ENCODE measurements at regions not wholly inside any gene's neighbourhood (a gene's known extent, or its start where the extent isn't known, plus 50 kb on each side); places are given as distances from the start of the nearest gene placed in this dataset.

GRCh38 chr12:127539226-127539858 lies 727.6 kb upstream of the TMEM132C start:
- no peak for DNase-seq

DNA sequence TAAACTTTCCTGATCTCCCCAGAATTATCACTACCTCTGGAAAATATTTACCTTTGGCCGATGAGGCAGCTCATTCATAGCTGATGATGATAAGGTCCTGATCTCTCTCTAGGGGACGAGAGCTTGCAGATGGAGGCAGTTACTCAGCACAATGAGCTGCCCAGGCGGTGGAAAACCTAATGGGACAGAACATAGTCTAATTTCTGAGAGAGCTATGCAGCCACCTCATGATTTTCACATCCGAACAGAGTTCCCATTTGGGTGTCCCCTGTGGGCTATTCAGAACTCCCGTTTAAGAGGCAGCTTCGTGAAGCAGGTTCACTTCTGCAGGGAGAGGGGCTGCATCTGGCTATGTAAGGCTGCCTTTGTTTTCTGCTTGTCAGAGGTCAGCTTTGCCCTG lies 724.6 kb upstream of the TMEM132C start:
- DNase-seq = no peak

GRCh38 chr12:127542931-127543330 lies 724.0 kb upstream of the TMEM132C start:
- DNase-seq = no peak

GRCh38 chr12:127546721-127547505 lies 720.1 kb upstream of the TMEM132C start:
- DNase-seq = no peak

- DNase-seq = no peak
Measured at GRCh38 chr12:127548123-127548553, 718.8 kb upstream of the TMEM132C start.

GRCh38 chr12:127550271-127550670 lies 716.7 kb upstream of the TMEM132C start:
- no peak for DNase-seq

DNA sequence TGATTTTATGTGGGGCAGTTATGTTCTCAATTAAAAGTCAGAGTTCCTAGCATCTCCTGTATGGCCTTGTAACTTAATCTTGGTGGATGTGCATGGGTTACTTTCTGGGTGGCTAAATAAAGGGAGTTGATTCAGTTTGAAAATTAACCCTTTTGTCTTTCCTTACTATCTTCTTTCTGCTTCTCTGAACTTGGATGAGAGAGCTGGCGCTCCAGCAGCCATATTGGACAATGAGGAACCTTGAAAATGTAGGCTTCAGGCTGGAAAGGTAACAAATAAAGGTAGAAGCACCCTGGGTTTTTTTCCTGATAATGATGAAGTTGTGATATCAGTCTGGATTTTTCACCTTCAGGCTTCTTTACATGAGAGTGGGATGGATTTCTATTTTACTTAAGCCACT lies 714.1 kb upstream of the TMEM132C start:
- no peak for DNase-seq

DNA sequence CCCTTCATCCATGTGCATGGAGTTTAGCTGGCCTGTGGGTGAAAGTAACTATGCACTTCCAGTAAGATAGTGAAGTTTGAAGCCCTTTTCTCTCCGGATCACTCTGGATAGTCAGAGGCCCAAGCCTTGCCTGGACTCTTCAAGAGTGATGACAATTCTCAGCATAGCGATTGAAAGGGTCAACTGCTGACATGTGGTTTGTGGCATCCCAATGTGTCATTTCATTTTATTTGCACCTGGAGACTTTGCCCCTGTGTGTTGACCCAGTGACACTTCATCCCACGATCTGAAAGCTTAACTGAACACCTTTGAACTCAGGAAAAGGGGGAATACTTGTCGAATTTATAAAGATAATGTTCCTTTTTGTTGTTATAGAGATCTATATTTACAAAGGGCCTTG lies 711.9 kb upstream of the TMEM132C start:
- no peak for DNase-seq

- DNase-seq = no peak
Measured at GRCh38 chr12:127556231-127556886, 710.6 kb upstream of the TMEM132C start.

DNA sequence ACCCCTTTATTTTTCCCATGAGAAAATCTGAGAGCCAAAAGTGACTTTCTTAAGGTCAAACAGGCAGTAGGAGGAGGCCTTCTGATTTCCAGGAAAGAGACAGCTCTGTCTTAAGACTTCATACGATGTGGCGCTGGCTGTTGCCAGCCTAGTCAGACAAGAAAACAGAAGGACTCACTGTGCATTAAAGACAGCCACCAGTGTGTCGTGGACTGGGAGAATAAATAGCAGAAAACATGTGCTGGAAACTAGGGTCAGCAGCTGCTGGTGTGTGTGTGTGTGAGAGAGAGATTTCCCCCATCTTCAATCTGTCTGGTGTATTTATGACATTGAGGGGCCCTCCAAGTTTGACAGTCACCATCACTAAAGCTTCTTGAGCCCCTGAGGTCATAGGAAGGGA lies 708.6 kb upstream of the TMEM132C start:
- no peak for DNase-seq

GRCh38 chr12:127559349-127560040 lies 707.5 kb upstream of the TMEM132C start:
- peak; percentile 33 for DNase-seq

GRCh38 chr12:127560041-127560478 lies 706.9 kb upstream of the TMEM132C start:
- DNase-seq = no peak

GRCh38 chr12:127562816-127563215 lies 704.2 kb upstream of the TMEM132C start:
- no peak for DNase-seq

- no peak for DNase-seq
Measured at GRCh38 chr12:127565241-127565640, 701.7 kb upstream of the TMEM132C start.

DNA sequence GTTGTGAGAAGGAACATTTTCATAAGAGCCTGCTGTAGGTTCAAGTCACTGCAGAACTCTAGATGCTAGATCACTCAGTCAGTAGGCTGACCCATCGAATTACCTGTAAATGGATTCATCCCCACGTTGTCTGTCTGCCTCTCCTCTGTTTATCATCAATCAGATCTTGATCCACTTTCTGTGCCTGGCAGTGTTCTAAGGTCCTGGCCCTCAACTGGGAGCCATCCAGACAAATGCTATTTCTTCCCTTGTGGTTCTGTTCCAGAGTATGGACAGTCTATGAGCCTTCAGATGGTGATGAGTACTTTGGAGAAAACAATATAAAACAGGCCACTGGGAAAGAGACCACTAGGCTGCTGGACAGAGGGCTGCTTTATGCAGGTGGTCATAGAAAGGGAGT lies 699.4 kb upstream of the TMEM132C start:
- no peak for DNase-seq

DNA sequence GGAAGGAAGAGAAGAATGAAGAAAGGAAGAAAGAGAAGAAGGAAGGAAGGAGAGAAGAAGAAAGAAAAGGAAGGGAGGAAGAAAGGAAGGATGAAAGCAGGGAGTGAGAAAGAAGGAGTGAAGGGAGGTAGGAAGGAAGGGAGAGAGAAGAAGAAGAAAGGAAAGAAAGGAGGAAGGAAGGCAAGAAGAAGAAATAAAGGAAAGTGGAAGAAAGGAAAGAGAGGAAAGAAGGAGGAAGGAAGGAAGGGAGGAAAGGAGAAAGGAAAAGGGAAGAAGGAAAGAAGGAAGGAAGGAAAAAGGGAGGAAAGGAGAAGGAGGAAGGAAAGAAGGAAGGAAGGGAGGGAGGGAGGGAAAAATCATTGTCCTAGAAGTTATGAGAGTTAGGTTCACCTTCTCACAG lies 696.6 kb upstream of the TMEM132C start:
- no peak for DNase-seq

DNA sequence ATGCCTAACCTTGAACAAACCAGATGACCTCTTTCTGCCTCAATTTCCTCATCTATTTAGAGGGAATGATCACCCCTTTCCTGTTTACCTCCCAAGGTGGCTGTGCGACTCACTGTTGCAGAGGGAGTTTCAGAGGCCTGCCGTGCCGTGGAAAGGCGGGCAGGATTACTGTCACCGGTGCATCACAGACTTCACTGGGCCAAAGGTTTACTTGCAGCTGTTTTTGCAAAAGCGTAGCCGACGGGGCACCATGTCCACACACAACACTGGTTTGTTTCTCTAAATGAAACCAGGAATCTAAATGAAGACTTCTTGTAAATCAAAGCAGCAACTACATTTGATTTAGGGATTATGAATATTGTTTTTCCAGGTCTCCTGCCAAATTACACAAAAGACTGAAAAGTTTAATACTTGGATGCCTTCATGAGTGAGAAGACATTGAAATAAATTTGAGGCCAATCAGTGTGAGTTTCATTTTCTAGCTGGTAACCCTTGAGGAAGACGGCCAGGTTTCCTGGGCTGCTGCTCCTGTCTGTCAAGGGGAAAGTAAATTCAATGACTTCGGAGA lies 696.1 kb upstream of the TMEM132C start:
- DNase-seq = no peak

- DNase-seq = no peak
Measured at GRCh38 chr12:127571578-127571977, 695.4 kb upstream of the TMEM132C start.

DNA sequence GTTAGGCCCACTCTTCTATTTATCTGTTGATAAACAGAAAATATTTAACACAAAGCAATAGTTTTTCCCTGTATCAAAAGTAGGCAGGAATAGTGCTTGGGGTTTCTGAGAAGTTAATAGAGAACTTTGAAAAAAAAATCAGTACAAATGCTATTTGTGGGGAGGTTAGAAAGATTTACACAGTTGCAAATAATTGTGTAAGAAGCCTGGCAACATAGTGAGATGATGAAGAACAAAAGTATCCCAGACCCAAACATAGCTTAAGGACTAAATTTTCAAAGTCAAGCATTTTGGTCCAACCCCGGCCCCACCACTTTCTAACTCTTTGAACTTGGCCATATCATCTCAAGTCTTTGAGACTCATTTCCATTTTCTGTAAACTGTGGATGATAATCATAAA lies 687.5 kb upstream of the TMEM132C start:
- no peak for DNase-seq

DNA sequence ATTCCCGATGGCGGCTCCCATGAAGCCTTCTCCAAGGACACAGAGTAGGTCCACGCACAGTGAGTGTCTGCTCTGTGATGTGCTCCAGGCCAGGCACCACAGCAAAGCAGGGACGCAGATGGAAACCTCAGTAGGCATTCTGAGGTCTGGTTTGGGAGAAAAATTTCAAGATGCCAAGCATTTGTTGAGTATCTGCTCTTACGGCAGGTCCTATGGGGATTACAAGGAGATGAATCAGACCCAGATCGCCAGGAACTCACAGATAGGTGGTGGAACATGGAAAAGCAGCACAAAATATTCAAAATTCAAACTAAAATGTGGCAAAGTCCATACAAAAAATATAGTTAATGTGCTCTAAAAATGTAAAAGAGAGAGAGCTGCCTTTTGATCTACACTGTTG lies 684.9 kb upstream of the TMEM132C start:
- no peak for DNase-seq

GRCh38 chr12:127583041-127583440 lies 683.9 kb upstream of the TMEM132C start:
- no peak for DNase-seq

- no peak for DNase-seq
Measured at GRCh38 chr12:127588249-127588648, 678.7 kb upstream of the TMEM132C start.

GRCh38 chr12:127589541-127589940 lies 677.4 kb upstream of the TMEM132C start:
- DNase-seq = no peak
